ENCODE measurements at regions not wholly inside any gene's neighbourhood (a gene's known extent, or its start where the extent isn't known, plus 50 kb on each side); places are given as distances from the start of the nearest gene placed in this dataset.

- CTCF ChIA-PET (ENCODE audit: low intra/inter-chr PET ratio): interaction anchor here (0.6 kb wide), 1 partner anchor 448 kb away, joined by 3 read pairs; no protein-coding TSS in a partner anchor
- Histone ChIP-seq H3K4me2 (ENCODE audit: insufficient read depth, low read length) (no peak overlapping the region), H3K36me3 (ENCODE audit: control insufficient read depth, insufficient read depth, low read length) (no peaks in the 10 kb centered on the region), H3K9me1 (ENCODE audit: control insufficient read depth, insufficient read depth, low read length) (no peaks in the 10 kb centered on the region), H4K20me1 (replicated peaks; ENCODE audit: control insufficient read depth, insufficient read depth, low read length) (no peaks in the 10 kb centered on the region), H3K4me1 (replicated peaks in 1 of 2; ENCODE audit: control insufficient read depth in 2 of 2, insufficient read depth in 2 of 2, low read length in 2 of 2) (no peaks in the 10 kb centered on the region), H2AFZ (ENCODE audit: low read depth, low read length) (no peak overlapping the region), H3K4me3 (no peak overlapping the region), H3K79me2 (ENCODE audit: control insufficient read depth, insufficient read depth, low read length) (no peaks in the 10 kb centered on the region), H3K27me3 (ENCODE audit: control insufficient read depth in 2 of 2, insufficient read depth in 2 of 2, low read length in 2 of 2) (no peaks in the 10 kb centered on the region), H3K9me3 (replicated peaks; ENCODE audit: control insufficient read depth, insufficient read depth, low read depth, low read length) (no peaks in the 10 kb centered on the region), H3K27ac (ENCODE audit: extremely low read depth, low read depth, low read length) (no peak overlapping the region), H3K9ac (ENCODE audit: insufficient read depth in 1 of 2, low read depth in 2 of 2, low read length in 2 of 2) (no peak overlapping the region)
- ATAC-seq (peak; percentile 98), FAIRE-seq (peak; percentile 81), DNase-seq (ENCODE audit: extremely low read depth in 1 of 4, low spot score in 3 of 4) (peak; percentile 64 to 66 (median 66))
- 0% methylated on average over 12 of the region's 12 CpGs for WGBS (ENCODE audit: insufficient coverage, low coverage, missing lambda C conversion rate)
- no peak for TF ChIP-seq DIDO1 (tag; IDR thresholded peaks at IDR 0.05; ENCODE audit: low read depth)
- TF ChIP-seq CTCF (IDR thresholded peaks at IDR 0.05 in 2 of 3, conservative IDR thresholded peaks at IDR 0.05 in 1 of 3; ENCODE audit: insufficient read depth in 2 of 3, low read depth in 1 of 3, low read length in 3 of 3): peak; percentile 72 to 81 (median 75)
- no peak for TF ChIP-seq SLC30A9 (CRISPR knock-in tag; IDR thresholded peaks at IDR 0.05)
- TF ChIP-seq SMC3 (conservative IDR thresholded peaks at IDR 0.05; ENCODE audit: insufficient read depth, low read depth, low read length): peak; percentile 58; the same call in 1 of the 2 replicates
- peak; percentile 48 to 78 for TF ChIP-seq RAD21 (CRISPR knock-in tag; conservative IDR thresholded peaks at IDR 0.05 in 1 of 2, IDR thresholded peaks at IDR 0.05 in 1 of 2)
- TF ChIP-seq REST (IDR thresholded peaks at IDR 0.05; ENCODE audit: borderline replicate concordance): peak; percentile 57; the same call in 1 of the 2 replicates
- no peak for TF ChIP-seq REST (CRISPR knock-in tag; IDR thresholded peaks at IDR 0.05; ENCODE audit: low read depth)
- no peak for TF ChIP-seq ZNF23 (CRISPR knock-in tag; IDR thresholded peaks at IDR 0.05)
- TF ChIP-seq ARNT (IDR thresholded peaks at IDR 0.05): no peak
- intact Hi-C loops (cut with micrococcal nuclease) (loop anchor here (1.0 kb wide), 2 partner anchors 447 to 610 kb away; no protein-coding TSS in a partner anchor), in situ Hi-C loops (cut with MboI) (loop anchor here (5.0 kb wide), 1 partner anchor 448 kb away; no protein-coding TSS in a partner anchor)
- BruUV-seq (replicated peaks): no TSS peak
- POLR2A ChIA-PET: interaction anchor here (0.5 kb wide), 1 partner anchor 46 kb away, joined by 3 read pairs; no protein-coding TSS in a partner anchor
Measured at GRCh38 chr11:131064373-131064991, 148.2 kb upstream of the SNX19 start.

All from K562 (cell line).